Osteocyte (in vitro differentiated cells): ENCODE measurements at regions not wholly inside any gene's neighbourhood (a gene's known extent, or its start where the extent isn't known, plus 50 kb on each side); places are given as distances from the start of the nearest gene placed in this dataset.

Experiments used
- DNase-seq: peaks from one replicate; pipeline ENCODE4 v3.0.0; 2021; ENCODE audit warnings: mixed read lengths; ENCODE audit not compliant: unreplicated experiment; ENCODE audit errors: extremely low spot score
- H3K27ac Mint-ChIP-seq: one replicate; pipeline ENCODE4 v1.8.0; 2021; ENCODE audit warnings: mild to moderate bottlenecking, mixed read lengths; ENCODE audit not compliant: unreplicated experiment
- H3K27me3 Mint-ChIP-seq: one replicate; pipeline ENCODE4 v1.8.0; 2021; ENCODE audit warnings: mixed read lengths; ENCODE audit not compliant: unreplicated experiment
- H3K36me3 Mint-ChIP-seq: one replicate; pipeline ENCODE4 v1.8.0; 2021; ENCODE audit warnings: mixed read lengths; ENCODE audit not compliant: unreplicated experiment
- H3K4me1 Mint-ChIP-seq: one replicate; pipeline ENCODE4 v1.8.0; 2021; ENCODE audit warnings: mixed read lengths; ENCODE audit not compliant: unreplicated experiment
- H3K4me3 Mint-ChIP-seq: one replicate; pipeline ENCODE4 v1.8.0; 2021; ENCODE audit warnings: mild to moderate bottlenecking, moderate library complexity, mixed read lengths; ENCODE audit not compliant: unreplicated experiment
- H3K9me3 Mint-ChIP-seq: one replicate; pipeline ENCODE4 v1.8.0; 2021; ENCODE audit warnings: mixed read lengths; ENCODE audit not compliant: unreplicated experiment
- TF ChIP-seq, protein P1 (sequence below): fragments of 200-600 bp; sonication (generic); IDR thresholded peaks from 2 replicates; pipeline ENCODE4 v1.5.0; 2021; ENCODE audit warnings: antibody characterized with exemption, mild to moderate bottlenecking, moderate library complexity

DNA sequence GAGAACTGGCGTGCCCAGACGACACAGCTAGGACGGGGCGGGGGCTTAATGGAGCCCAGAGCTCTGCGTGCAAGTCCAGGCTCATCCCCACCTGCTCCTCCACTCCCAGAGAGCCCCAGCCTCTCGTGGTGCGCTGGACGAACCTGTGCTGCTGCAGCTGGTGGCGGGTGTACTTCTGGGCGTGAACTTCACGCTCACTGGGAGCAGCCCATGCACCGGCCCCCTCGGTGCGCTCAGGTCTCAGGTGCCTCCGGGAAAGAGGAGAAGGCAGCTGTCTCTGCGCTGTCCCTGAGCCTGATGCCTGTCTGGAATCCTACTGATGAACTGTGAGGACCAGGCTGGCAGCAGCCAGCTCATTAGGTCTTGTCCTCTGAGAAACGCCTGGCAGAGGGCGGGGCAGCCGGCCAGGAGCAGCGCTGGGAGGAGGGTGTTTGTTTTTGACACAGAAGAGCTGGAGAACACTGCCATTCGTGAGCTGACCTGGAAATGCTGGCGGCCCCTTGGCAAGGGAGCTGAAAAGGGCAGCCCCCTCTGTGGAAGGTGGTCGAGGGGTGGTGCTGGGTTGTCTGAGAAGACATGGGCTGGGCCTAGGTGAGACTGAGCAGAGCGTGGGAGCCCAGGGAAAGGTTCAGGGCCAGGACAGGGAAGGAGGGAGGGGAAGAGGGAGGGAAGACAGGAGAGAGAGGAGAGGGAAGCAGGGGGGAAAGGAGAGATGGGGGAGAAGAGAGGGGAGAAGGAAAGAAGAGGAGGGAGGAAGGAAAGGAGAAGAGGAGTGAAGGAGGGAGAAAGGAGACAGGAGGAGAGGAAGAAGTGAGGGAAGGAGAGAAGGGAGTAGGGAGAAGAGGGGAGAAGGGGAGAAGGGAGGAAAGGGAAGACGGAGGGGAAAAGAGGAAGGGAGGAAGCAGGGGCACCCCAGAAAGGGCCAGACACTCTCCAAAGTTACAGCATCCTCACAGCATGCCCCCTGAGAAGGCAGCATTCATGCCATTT is 53.5 kb upstream of the TNS3 start:
- Mint-ChIP-seq H3K4me1 (peaks cover 51% of the 10 kb centered on the region), H3K27ac (peak overlapping the region; percentile 65), H3K36me3 (no peaks in the 10 kb centered on the region), H3K27me3 (no peaks in the 10 kb centered on the region), H3K4me3 (no peak overlapping the region), H3K9me3 (no peaks in the 10 kb centered on the region)
- no peak for DNase-seq
- TF ChIP-seq, protein P1, sequence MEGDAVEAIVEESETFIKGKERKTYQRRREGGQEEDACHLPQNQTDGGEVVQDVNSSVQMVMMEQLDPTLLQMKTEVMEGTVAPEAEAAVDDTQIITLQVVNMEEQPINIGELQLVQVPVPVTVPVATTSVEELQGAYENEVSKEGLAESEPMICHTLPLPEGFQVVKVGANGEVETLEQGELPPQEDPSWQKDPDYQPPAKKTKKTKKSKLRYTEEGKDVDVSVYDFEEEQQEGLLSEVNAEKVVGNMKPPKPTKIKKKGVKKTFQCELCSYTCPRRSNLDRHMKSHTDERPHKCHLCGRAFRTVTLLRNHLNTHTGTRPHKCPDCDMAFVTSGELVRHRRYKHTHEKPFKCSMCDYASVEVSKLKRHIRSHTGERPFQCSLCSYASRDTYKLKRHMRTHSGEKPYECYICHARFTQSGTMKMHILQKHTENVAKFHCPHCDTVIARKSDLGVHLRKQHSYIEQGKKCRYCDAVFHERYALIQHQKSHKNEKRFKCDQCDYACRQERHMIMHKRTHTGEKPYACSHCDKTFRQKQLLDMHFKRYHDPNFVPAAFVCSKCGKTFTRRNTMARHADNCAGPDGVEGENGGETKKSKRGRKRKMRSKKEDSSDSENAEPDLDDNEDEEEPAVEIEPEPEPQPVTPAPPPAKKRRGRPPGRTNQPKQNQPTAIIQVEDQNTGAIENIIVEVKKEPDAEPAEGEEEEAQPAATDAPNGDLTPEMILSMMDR = no peak

DNA sequence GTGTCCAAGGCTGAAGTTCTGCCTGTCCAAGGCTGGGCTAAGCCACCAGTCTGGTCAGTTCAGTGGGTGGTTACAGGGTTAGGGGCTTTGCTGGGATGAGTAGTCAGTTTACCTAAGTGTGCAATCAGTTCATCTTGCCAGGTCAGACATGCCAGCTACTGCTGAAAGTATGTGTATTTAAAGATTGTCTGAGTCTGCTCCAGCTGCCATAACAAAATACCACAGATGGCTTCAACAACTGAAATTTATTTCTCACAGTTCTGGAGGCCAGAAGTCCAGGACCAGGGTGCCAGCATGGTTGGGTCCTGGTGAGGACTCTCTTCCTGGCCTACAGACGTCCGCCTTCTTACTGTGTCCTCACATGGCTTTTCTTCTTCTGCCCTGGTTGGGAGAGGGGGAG is 52.4 kb upstream of the TNS3 start:
- Mint-ChIP-seq H3K9me3 (no peaks in the 10 kb centered on the region), H3K4me1 (peaks cover 43% of the 10 kb centered on the region), H3K4me3 (no peak overlapping the region), H3K27ac (peak overlapping the region; percentile 8), H3K36me3 (no peaks in the 10 kb centered on the region), H3K27me3 (no peaks in the 10 kb centered on the region)
- DNase-seq = no peak
- TF ChIP-seq, protein P1 = no peak

DNA sequence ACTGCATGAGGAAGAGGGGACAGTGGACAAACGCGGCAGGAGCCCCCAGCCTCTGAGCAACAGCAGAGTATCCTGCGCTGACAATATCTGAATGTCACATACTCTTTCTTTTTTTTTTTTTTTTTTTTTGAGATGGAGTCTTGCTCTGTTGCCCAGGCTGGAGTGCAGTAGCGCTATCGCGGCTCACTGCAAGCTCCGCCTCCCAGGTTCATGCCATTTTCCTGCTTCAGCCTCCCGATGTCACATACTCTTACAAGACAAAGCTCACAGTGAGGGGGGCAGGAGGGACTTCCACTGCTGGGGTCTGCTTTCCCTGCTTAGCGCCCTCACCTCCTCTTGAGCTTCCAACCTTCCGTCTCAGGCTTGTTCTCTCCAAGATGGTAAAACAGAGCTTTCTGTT is 51.2 kb upstream of the TNS3 start:
- H3K9me3 Mint-ChIP-seq = no peaks in the 10 kb centered on the region

More for the DNA sequence above, 51.2 kb upstream of the TNS3 start:
- H3K27ac Mint-ChIP-seq = no peak overlapping the region
- no peak overlapping the region for H3K4me3 Mint-ChIP-seq
- H3K27me3 Mint-ChIP-seq = no peaks in the 10 kb centered on the region
- no peaks in the 10 kb centered on the region for H3K36me3 Mint-ChIP-seq
- TF ChIP-seq, protein P1 = no peak
- DNase-seq = no peak
- peaks cover 39% of the 10 kb centered on the region for H3K4me1 Mint-ChIP-seq
